ENCODE measurements at regions not wholly inside any gene's neighbourhood (a gene's known extent, or its start where the extent isn't known, plus 50 kb on each side); places are given as distances from the start of the nearest gene placed in this dataset.

DNA sequence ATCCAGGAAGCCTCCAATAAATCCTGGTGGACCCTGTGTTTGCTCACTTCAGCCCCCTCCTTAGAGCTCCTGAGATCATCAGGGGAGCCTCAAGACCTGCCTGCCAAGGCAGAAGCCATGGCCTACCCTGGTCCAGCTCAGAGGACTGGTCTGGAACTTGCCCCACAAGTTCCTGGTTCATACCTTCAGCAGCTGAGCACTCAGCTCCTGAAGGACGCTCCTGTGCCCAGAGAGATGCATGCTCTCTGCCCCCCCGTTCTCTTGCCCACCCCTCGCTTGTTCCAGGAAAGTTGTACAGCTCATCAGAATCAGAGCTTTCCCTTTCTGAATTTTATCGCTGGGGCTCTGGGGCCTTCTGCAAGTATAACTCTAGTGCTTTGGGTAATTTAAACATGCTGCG is 210.5 kb upstream of the ISX start:
- intact Hi-C loops (cut with micrococcal nuclease), result no loop called here
- no peak for TF ChIP-seq CTCF (IDR thresholded peaks at IDR 0.05; ENCODE audit: unreplicated experiment)
- POLR2A ChIA-PET, result no interaction called here
- no peak for DNase-seq (ENCODE audit: unreplicated experiment)
- BruUV-seq (replicated peaks), result no TSS peak
- H3K27me3 Mint-ChIP-seq (ENCODE audit: insufficient read depth, unreplicated experiment), result no peaks in the 10 kb centered on the region
- no peak overlapping the region for H3K4me3 Mint-ChIP-seq (ENCODE audit: unreplicated experiment)
- CTCF ChIA-PET, result no interaction called here
- no peaks in the 10 kb centered on the region for H3K36me3 Mint-ChIP-seq (ENCODE audit: insufficient read depth, unreplicated experiment)
- no peak overlapping the region for H3K27ac Mint-ChIP-seq (ENCODE audit: low read depth, unreplicated experiment)
- no peaks in the 10 kb centered on the region for H3K4me1 Mint-ChIP-seq (ENCODE audit: insufficient read depth, unreplicated experiment)
- peaks cover 44% of the 10 kb centered on the region for H3K9me3 Mint-ChIP-seq (ENCODE audit: unreplicated experiment)

DNA sequence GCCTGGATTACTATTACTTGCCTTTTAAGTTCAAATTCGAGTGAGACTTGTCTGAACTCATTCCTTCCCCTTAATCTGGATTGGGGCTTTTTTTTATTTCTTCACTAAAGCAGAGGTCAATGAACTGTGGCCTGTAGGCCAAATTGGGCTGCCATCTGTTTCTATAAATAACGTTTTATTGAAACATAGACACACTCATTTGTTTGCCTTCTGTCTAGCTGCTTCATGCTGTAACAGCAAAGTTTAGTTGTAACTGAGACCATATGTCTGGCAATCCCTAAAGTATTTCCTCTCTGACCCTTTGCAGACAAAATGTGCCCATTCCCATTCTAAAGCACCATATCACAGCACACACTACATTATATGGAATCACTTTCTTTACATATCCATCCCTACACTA is 207.9 kb upstream of the ISX start:
- no peak for TF ChIP-seq CTCF (IDR thresholded peaks at IDR 0.05; ENCODE audit: unreplicated experiment)
- Mint-ChIP-seq H3K4me3 (ENCODE audit: unreplicated experiment) (no peak overlapping the region), H3K9me3 (ENCODE audit: unreplicated experiment) (peaks cover 57% of the 10 kb centered on the region), H3K4me1 (ENCODE audit: insufficient read depth, unreplicated experiment) (no peaks in the 10 kb centered on the region), H3K36me3 (ENCODE audit: insufficient read depth, unreplicated experiment) (no peaks in the 10 kb centered on the region), H3K27ac (ENCODE audit: low read depth, unreplicated experiment) (no peak overlapping the region), H3K27me3 (ENCODE audit: insufficient read depth, unreplicated experiment) (no peaks in the 10 kb centered on the region)
- ChIA-PET CTCF (no interaction called here), POLR2A (no interaction called here)
- DNase-seq (ENCODE audit: unreplicated experiment), result no peak
- intact Hi-C loops (cut with micrococcal nuclease), result no loop called here
- no TSS peak for BruUV-seq (replicated peaks)

DNA sequence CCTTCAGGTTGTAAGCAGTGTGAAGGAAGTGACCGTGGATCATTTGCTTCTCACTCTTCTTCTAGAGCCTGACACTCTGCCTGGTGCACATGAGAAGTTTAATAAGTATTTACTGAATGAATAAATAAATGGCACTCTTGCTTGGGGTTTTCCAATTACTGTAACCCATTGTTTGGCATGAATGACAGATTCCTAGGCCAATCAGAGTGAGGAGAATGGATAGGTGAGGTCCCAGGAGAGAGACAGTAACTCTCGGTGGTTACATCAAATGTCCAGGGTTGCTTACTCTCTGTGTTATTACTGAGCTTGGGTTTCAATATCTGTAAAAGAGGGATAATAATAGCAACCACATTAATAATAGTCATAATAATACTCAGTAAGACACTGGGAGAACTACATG is 204.2 kb upstream of the ISX start:
- Mint-ChIP-seq H3K36me3 (ENCODE audit: insufficient read depth, unreplicated experiment) (no peaks in the 10 kb centered on the region), H3K27ac (ENCODE audit: low read depth, unreplicated experiment) (no peak overlapping the region), H3K27me3 (ENCODE audit: insufficient read depth, unreplicated experiment) (no peaks in the 10 kb centered on the region), H3K4me3 (ENCODE audit: unreplicated experiment) (no peak overlapping the region), H3K9me3 (ENCODE audit: unreplicated experiment) (peaks cover 78% of the 10 kb centered on the region), H3K4me1 (ENCODE audit: insufficient read depth, unreplicated experiment) (no peaks in the 10 kb centered on the region)
- no peak for DNase-seq (ENCODE audit: unreplicated experiment)
- no peak for TF ChIP-seq CTCF (IDR thresholded peaks at IDR 0.05; ENCODE audit: unreplicated experiment)
- intact Hi-C loops (cut with micrococcal nuclease), result no loop called here
- no TSS peak for BruUV-seq (replicated peaks)
- CTCF ChIA-PET, result no interaction called here
- POLR2A ChIA-PET, result no interaction called here

DNA sequence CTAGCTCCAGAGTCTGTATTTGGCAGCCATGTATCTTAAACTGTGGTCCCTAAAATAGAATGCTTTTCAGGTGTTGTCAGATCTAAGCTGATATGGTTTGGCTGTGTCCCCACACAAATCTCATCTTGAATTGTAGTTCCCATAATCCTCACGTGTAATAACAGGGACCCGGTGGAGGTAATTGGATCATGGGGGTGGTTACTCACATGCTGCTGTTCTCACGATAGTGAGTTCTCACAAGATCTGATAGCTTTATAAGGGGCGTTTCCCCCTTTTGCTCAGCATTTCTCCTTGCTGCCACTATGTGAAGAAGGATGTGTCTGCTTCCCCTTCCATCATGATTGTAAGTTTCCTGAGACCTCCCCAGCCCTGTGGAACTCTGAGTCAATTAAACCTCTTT is 199.9 kb upstream of the ISX start:
- BruUV-seq (replicated peaks), result no TSS peak
- ChIA-PET POLR2A (no interaction called here), CTCF (no interaction called here)
- no peak for DNase-seq (ENCODE audit: unreplicated experiment)
- Mint-ChIP-seq H3K4me1 (ENCODE audit: insufficient read depth, unreplicated experiment) (no peaks in the 10 kb centered on the region), H3K4me3 (ENCODE audit: unreplicated experiment) (no peak overlapping the region), H3K9me3 (ENCODE audit: unreplicated experiment) (peaks cover 58% of the 10 kb centered on the region), H3K27ac (ENCODE audit: low read depth, unreplicated experiment) (no peak overlapping the region), H3K36me3 (ENCODE audit: insufficient read depth, unreplicated experiment) (no peaks in the 10 kb centered on the region), H3K27me3 (ENCODE audit: insufficient read depth, unreplicated experiment) (no peaks in the 10 kb centered on the region)
- TF ChIP-seq CTCF (IDR thresholded peaks at IDR 0.05; ENCODE audit: unreplicated experiment), result no peak
- intact Hi-C loops (cut with micrococcal nuclease), result no loop called here

All from MCF 10A (cell line).